Large intestine (tissue), 3 donors: ENCODE measurements at regions not wholly inside any gene's neighbourhood (a gene's known extent, or its start where the extent isn't known, plus 50 kb on each side); places are given as distances from the start of the nearest gene placed in this dataset.
"Not testable (repeated sequence)": the region's sequence is repeated elsewhere in the genome, so short reads cannot be mapped to it uniquely, and the experiment has no call there.

ENCODE experiments used
- DNase-seq, 2 donors: peaks; one replicate each; pipeline versions ENCODE4 v3.0.0 to v3.0.0-alpha.2; 2013
- H3K27ac ChIP-seq: one replicate; pipeline ENCODE4 v1.5.1; 2013; ENCODE audit warnings: low read length
- H3K27me3 ChIP-seq: 2 replicates; pipeline ENCODE4 v1.6.1; 2013; ENCODE audit warnings: low read length; ENCODE audit not compliant: control insufficient read depth, insufficient read depth
- H3K36me3 ChIP-seq: 2 replicates; pipeline ENCODE4 v1.6.1; 2013; ENCODE audit warnings: low read length; ENCODE audit not compliant: control insufficient read depth, insufficient read depth
- H3K4me1 ChIP-seq: one replicate; pipeline ENCODE4 v1.6.1; 2013; ENCODE audit warnings: low read length; ENCODE audit not compliant: control insufficient read depth, insufficient read depth
- H3K4me3 ChIP-seq: one replicate; pipeline ENCODE4 v1.5.1; 2013; ENCODE audit warnings: low read length
- H3K9me3 ChIP-seq: one replicate; pipeline ENCODE4 v1.6.1; 2013; ENCODE audit warnings: mild to moderate bottlenecking, low read depth, low read length, moderate library complexity; ENCODE audit not compliant: control insufficient read depth
- WGBS: methylation state at CpG from one replicate; pipeline ENCODE4 v1.1.5; 2013; ENCODE audit warnings: low lambda C conversion rate; ENCODE audit not compliant: insufficient coverage; 5-methylcytosine and 5-hydroxymethylcytosine counted together

- H3K4me1 ChIP-seq, result no peaks in the 10 kb centered on the region
- no peaks in the 10 kb centered on the region for H3K36me3 ChIP-seq
- 64% methylated on average over 4 of the region's 4 CpGs for WGBS
- no peak for DNase-seq
- no peak overlapping the region for H3K4me3 ChIP-seq
- no peaks in the 10 kb centered on the region for H3K9me3 ChIP-seq
- no peaks in the 10 kb centered on the region for H3K27me3 ChIP-seq
- H3K27ac ChIP-seq, result no peak overlapping the region
Observed at GRCh38 chr12:34097213-34097612, 74.9 kb downstream of the ALG10 start.

- no peak overlapping the region for H3K4me3 ChIP-seq
- H3K9me3 ChIP-seq, result peaks cover 26% of the 10 kb centered on the region
- no peak for DNase-seq
- H3K4me1 ChIP-seq, result no peaks in the 10 kb centered on the region
- H3K27me3 ChIP-seq, result peaks cover 7% of the 10 kb centered on the region
- H3K36me3 ChIP-seq, result no peaks in the 10 kb centered on the region
- no peak overlapping the region for H3K27ac ChIP-seq
- WGBS, result no CpG with 5 or more reads among the region's 7 CpGs
Observed at GRCh38 chr12:34105392-34105933, 83.2 kb downstream of the ALG10 start.

- WGBS, result no CpG with 5 or more reads among the region's 2 CpGs
- no peaks in the 10 kb centered on the region for H3K4me1 ChIP-seq
Observed at GRCh38 chr12:34106172-34106571, 83.9 kb downstream of the ALG10 start.

DNA sequence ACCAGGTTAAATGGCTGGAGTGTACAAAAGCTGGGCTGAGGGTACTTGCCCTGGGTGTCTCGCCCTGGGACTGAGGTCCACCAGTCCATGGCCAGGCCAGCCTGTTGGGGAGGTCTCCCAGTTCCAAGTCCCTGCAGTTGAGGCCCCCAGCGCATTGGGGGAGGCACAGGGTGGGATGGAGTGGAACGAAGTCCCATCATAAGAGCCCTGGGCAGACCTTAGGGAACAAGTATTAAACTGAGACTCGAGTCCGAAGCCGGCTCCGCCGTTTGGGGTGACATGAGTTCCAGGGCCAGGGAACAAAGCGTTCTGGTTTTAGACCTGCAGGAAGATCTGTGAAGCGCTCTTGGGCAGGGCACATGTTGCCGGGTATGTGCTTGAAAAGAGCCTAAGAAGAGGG lies 84.7 kb downstream of the ALG10 start:
- Histone ChIP-seq H3K4me3 (no peak overlapping the region), H3K27ac (no peak overlapping the region), H3K27me3 (peaks cover 7% of the 10 kb centered on the region), H3K36me3 (no peaks in the 10 kb centered on the region), H3K4me1 (no peaks in the 10 kb centered on the region), H3K9me3 (peaks cover 26% of the 10 kb centered on the region)
- 100% methylated on average over 2 of the region's 11 CpGs for WGBS
- no peak for DNase-seq

More at GRCh38 chr12:34106172-34106571, 83.9 kb downstream of the ALG10 start:
- no peak for DNase-seq
- Histone ChIP-seq H3K4me3 (no peak overlapping the region), H3K36me3 (no peaks in the 10 kb centered on the region), H3K27me3 (peaks cover 7% of the 10 kb centered on the region), H3K27ac (no peak overlapping the region), H3K9me3 (peaks cover 26% of the 10 kb centered on the region)

GRCh38 chr12:34107781-34108404 lies 85.6 kb downstream of the ALG10 start:
- WGBS, result no CpG with 5 or more reads among the region's 66 CpGs

GRCh38 chr12:34108405-34108803 lies 86.1 kb downstream of the ALG10 start:
- no peak for DNase-seq
- Histone ChIP-seq H3K4me3 (no peak overlapping the region), H3K9me3 (peaks cover 26% of the 10 kb centered on the region), H3K4me1 (no peaks in the 10 kb centered on the region), H3K27me3 (peaks cover 7% of the 10 kb centered on the region), H3K36me3 (no peaks in the 10 kb centered on the region), H3K27ac (no peak overlapping the region)
- no CpG with 5 or more reads among the region's 24 CpGs for WGBS

More at GRCh38 chr12:34107781-34108404, 85.6 kb downstream of the ALG10 start:
- DNase-seq, result no peak
- Histone ChIP-seq H3K27ac (no peak overlapping the region), H3K36me3 (no peaks in the 10 kb centered on the region), H3K27me3 (peaks cover 7% of the 10 kb centered on the region), H3K4me3 (no peak overlapping the region), H3K4me1 (no peaks in the 10 kb centered on the region), H3K9me3 (peaks cover 26% of the 10 kb centered on the region)

- Histone ChIP-seq H3K36me3 (no peaks in the 10 kb centered on the region), H3K27ac (no peak overlapping the region), H3K4me1 (no peaks in the 10 kb centered on the region), H3K9me3 (peaks cover 26% of the 10 kb centered on the region), H3K4me3 (no peak overlapping the region), H3K27me3 (peaks cover 7% of the 10 kb centered on the region)
- 100% methylated on average over 2 of the region's 5 CpGs for WGBS
- no peak for DNase-seq
Observed at GRCh38 chr12:34108967-34109366, 86.7 kb downstream of the ALG10 start.

DNA sequence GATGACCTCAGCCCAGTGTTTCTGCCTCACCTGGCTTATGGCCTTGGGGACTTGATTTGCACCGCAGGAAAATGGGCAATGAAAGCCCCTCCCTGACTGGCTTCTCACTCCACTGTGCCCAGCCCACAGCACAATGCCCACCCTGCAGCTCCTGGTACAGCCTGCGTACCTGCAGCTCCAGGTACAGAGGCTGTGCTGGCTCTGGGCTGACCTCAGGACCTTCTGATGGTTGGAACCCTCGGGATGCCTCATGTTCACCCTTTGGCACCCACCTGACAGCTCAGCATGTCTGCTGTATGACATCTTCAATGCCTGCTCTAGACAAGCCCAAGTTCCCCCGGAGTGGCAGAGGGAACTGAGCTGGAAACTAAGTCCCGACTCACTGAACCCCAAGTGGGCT lies 87.1 kb downstream of the ALG10 start:
- Histone ChIP-seq H3K27ac (no peak overlapping the region), H3K4me3 (no peak overlapping the region), H3K9me3 (peaks cover 26% of the 10 kb centered on the region), H3K4me1 (no peaks in the 10 kb centered on the region), H3K27me3 (peaks cover 7% of the 10 kb centered on the region), H3K36me3 (no peaks in the 10 kb centered on the region)
- no CpG with 5 or more reads among the region's 5 CpGs for WGBS
- no peak for DNase-seq

DNA sequence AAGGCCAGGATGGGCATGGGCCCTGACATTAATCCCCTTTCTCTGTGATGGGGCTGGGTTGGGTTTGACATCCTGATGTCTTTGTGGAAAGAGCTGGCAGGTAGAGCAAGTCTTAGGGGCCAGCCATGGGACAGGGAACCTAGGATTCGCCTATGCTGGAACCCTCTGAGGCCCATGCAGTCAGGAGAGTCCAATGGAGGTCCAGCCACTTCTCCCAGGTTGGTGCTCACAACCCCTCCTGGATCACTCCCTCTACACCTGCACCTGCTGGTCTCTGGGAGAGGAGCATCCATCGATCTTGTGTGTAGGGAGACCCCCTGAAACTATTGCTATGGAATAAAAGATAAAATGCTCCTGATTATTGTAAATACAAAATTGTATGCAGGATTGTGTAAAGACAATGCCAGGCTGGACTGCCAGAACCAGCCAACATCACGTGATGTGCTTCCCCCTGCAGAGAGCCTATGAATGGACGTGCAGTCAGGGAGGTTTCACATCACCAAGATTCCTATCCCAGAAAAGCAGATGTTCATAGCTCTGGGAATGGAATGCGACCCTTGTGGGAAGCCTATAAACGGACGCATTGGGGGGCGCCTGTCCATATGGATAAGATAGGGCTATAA lies 87.7 kb downstream of the ALG10 start:
- DNase-seq, result not testable (repeated sequence)
- H3K9me3 ChIP-seq, result peaks cover 26% of the 10 kb centered on the region
- no CpG with 5 or more reads among the region's 8 CpGs for WGBS

DNA sequence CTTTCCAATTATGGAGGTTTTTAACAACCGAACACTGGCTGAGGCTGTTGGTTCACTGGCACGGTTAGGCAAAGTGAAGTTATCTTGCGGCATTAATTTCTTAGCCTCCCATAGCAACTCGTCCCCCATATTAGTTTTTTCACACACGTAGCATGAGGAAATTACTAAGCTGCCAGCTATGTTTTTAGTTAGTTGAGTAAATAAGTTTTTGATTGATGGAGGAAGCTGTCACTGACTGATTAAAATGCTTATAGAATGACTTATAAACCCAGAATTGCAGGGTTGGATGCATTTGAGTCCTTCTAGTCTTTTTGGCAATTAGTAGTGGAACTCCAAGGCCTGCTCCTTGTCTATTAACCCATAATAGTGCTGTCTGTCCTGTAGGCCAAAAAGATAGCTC lies 97.1 kb downstream of the ALG10 start:
- Histone ChIP-seq H3K27me3 (no peaks in the 10 kb centered on the region), H3K4me3 (no peak overlapping the region)
- no CpG with 5 or more reads among the region's 5 CpGs for WGBS

More for the DNA sequence above, 87.7 kb downstream of the ALG10 start:
- H3K4me3 ChIP-seq, H3K27me3 ChIP-seq, H3K27ac ChIP-seq, H3K4me1 ChIP-seq, H3K36me3 ChIP-seq: not testable (repeated sequence)

More for the DNA sequence above, 97.1 kb downstream of the ALG10 start:
- Histone ChIP-seq H3K9me3 (no peaks in the 10 kb centered on the region), H3K27ac (no peak overlapping the region), H3K4me1 (no peaks in the 10 kb centered on the region), H3K36me3 (no peaks in the 10 kb centered on the region)
- no peak for DNase-seq
